HG03025 (cell line): ENCODE measurements at regions not wholly inside any gene's neighbourhood (a gene's known extent, or its start where the extent isn't known, plus 50 kb on each side); places are given as distances from the start of the nearest gene placed in this dataset.
"Not testable (repeated sequence)": the region's sequence is repeated elsewhere in the genome, so short reads cannot be mapped to it uniquely, and the experiment has no call there.

Source experiments
- ATAC-seq: cut with Tn5 transposase; IDR thresholded peaks from one replicate; pipeline ENCODE4 v1.9.1; 2021; ENCODE audit warnings: mild to moderate bottlenecking, moderate library complexity; ENCODE audit not compliant: unreplicated experiment, low FRiP score

DNA sequence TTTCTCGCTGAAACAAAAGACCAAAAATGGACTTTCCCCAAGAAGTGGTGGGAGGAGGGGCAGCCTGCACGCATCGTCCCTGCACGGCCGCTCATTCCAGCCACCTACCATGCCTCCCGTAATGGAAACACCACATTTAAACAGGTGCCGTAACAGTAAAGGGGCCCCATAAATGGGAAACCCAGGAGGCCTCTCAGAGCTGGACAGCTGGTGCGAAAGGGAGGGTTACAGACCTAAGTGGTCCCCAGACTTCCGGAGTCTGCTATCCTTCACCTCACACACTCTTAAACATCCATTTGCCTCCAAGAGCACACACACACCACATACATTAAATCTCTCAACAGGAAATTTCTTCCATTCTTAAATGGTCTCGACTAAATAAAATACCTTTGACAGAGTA is 120.7 kb upstream of the SOD1 start:
- no peak for ATAC-seq

DNA sequence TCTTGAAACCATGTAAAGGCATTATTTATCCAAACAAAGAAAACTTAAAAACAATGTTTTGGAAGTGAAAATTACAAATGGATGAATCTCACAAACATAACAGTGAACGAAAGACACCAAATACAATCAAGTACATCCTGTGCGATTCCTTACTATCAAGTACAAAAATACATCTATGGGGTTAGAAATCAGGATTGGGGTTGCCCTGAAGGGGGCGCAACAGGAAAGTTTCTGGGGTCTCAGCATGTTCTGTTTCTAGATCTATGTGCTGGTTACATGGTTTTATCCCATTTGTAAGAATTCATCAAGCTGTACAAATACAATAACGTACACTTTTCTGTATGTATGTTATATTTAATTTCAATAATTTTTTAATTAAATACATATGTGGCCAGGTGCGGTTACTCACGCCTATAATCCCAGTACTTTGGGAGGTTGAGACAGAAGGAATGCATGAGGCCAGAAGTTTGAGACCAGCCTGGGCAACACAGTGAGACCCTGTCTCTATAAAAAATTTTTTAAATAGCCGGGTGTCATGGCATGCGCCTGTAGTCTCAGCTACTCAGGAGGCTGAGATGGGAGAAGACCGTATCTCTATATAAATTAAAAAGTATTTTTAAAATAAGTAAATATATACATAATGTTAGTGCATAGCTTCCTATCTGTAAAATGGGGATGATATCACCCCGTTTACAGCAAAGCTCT is 121.5 kb upstream of the SOD1 start:
- ATAC-seq, result no peak

DNA sequence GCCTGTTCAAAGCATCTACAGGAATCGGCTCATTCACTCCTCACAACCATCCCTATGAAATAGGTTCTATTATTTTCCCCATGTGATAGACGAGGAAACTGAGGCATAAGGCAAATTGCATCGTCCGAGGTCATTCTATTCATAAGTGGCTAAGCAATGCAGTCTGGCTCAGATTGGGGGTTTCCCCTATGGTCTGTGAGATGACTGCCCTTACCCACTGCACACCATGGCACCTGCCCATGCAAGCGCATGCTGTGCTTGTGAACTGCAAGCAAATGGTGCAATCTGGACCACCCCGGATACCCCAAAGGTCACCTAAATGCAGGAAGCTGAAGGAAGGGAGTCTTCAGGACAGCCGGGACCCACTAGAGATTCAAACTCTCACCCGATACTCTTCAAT is 123.4 kb upstream of the SOD1 start:
- no peak for ATAC-seq

DNA sequence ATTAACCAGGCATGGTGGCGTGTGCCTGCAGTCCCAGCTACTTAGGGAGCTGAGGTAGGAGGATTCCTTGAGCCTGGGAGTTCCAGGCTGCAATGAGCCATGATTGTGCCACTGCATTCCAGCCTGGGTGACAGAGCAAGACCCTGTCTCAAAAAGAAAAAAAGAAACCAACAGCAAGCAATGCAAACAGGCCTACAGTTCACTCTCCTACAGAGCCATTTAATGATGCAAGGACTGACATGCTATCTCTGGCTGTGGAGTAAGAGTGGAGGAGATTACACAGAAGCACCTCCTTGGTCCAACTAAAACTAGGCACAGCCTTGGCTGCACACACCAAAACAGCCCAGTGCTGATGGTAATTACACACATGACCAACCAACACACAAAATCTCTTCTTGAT is 127.5 kb upstream of the SOD1 start:
- no peak for ATAC-seq

DNA sequence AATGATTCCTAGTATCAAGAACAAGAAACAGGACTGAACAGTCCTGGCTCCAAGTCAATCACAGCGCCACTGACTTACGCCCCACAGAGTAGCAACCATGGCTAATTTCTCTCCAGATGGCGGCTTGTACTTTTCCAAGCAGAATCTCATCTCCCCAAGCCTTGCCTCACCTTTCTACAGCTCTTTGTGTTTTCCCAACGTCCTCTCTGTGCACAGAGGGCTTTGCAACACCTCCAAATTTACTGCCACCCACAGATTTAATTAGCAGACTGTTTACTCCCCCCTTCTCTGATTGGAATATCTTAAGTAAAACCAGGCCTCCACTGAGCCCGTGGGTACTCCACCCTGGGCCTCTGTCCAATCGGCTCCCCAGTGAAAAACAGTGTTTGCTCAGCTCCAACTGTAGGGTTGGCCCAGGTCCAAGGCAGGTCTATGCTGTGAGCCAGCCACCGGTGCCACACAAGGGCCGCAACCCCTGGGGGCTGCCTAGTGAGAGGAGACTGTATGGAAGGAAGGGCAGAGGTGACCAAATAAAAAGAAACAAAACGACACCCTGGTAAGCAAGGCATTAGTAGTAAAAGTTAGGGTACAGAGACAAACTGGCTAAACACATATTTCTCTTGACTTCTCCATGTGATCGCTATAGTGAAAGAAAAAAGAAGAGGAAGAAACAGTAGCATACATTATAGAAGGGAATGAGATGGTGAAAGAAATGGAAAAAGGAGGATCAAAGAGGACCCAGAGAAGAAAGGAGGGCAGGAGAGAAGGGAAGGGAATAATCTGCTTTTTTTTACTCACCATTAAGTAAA is 128.4 kb upstream of the SOD1 start:
- no peak for ATAC-seq

DNA sequence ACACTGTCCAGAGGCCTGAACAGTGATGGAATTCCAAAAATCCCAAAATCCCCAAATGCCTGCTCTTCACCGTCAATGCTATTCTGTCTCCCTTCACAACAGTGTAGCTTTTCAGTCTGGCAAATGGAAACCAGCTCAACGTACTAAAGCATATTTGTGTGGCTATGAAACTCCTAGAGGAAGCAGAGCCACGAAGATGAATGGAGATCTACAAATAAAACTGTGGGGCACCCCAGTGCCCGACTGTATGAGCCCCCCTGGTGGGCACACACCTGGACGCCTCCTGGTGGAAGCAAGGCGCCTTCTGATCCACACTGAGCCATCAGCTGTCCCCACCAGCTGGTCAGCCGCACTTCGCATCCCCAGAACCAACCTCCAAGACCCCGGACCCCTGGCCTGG is 129.1 kb upstream of the SOD1 start:
- ATAC-seq, result no peak

DNA sequence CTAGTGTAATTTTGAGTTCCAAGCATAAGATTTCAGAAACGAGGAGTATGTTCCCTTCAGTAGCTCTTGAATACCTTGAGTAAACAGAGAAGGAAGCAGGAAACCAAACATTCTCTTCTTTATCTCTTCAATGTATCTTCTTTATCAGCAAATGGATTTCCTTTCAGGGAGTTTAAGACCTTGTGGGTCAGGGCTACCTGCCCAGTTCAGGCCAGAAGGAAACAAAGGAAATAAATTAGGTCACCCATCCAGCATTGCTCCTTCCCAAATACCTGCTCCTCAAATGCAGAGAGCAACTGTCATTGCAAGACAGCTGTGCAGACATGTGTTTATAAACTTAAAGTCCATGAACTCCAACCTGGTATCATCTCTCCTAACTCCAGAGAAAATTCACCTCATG is 130.1 kb upstream of the SOD1 start:
- no peak for ATAC-seq

DNA sequence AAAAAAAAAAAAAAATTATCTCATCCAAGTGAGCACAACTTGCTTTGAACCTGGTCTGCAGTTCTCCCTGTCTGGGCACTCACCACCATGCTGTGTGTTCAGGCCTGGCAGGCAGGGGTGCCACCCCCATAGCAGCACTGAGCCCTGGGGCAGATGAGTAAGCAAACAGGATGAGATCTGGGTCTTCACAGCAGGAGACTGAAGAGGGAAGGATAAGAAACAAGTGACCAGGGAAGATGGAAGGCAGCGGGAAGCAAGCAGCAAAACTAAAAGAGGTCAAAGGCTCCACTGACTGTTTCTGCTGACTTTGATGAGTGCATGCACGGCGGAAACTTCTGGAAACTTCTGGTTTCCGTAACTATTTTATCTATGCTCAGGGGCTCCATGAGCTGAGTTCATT is 133.5 kb upstream of the SOD1 start:
- no peak for ATAC-seq

DNA sequence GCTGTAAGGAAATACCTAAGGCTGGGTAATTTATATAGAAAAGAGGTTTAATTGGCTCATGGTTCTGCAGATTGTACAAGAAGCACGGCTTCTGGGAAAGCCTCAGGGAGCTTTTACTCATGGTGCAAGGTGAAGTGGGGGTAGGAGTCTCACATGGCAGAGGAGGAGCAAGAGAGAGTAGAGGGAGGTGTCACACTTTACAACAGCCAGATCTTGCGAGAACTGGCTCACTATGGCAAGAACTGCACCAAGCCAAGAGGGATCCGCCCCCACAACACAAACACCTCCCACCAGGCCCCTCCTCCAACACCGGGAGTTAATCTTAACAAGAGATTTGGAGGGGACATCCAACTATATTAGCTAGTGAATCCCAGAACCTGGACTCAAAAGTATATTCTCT is 135.4 kb upstream of the SOD1 start:
- no peak for ATAC-seq

DNA sequence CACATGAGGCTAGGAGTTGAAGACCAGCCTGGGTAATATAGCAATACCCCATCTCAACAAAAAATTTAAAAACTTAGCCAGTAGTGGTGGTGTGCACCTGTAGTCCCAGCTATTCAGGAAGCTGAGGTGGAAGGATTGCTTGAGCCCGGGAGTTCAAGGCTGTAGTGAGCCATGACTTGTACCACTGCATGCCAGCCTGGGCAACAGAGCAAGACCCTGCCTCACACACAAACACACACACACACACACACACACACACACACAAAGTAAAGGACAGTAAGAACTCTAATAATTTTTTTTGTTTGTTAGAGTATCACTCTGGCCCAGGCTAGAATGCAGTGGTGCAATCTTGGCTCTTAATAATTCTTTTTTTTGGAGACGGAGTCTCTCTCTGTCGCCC is 138.0 kb upstream of the SOD1 start:
- no peak for ATAC-seq

DNA sequence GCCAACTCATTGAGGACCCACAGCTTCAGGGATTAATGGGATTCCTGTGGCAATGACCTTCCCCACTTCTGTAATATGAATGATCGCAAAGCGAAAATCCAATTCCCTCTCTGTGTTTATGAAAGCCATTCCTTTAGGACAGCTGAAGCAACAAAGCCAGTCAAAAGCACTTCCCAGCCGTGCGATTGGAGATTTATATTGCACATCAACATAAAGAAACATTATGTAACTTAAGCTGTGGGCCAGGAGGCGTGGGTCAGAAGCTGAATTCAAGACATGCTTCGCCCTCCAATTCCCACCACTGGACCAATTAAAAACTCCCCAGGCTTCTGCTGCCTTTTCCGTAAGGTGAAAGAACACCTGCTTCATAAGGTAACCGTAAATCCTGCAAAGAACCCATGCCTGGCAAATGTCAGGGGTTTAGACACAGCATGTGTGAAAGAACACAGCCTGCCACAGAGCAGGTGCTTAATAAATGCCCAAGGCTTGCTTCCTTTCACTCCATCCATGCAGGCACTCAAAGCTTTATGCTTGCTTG is 138.9 kb upstream of the SOD1 start:
- no peak for ATAC-seq

DNA sequence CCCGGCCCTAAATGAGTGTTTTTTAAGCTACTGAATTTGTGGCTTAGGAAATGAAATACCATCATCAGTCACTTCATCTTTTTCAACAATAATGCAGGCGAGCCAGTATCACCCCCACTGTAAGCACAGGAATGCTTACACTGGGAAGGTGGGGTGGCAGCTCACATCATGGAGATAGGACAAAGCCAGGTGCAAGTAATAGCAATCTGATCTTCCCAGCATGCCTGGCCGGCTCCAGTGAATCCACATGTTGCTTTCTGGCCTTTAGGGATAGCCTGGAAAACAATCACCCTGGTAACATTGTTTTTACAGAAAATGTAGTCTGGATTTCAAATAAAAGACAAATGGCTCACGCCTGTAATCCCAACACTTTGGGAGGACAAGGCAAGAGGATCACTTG is 140.9 kb upstream of the SOD1 start:
- no peak for ATAC-seq

DNA sequence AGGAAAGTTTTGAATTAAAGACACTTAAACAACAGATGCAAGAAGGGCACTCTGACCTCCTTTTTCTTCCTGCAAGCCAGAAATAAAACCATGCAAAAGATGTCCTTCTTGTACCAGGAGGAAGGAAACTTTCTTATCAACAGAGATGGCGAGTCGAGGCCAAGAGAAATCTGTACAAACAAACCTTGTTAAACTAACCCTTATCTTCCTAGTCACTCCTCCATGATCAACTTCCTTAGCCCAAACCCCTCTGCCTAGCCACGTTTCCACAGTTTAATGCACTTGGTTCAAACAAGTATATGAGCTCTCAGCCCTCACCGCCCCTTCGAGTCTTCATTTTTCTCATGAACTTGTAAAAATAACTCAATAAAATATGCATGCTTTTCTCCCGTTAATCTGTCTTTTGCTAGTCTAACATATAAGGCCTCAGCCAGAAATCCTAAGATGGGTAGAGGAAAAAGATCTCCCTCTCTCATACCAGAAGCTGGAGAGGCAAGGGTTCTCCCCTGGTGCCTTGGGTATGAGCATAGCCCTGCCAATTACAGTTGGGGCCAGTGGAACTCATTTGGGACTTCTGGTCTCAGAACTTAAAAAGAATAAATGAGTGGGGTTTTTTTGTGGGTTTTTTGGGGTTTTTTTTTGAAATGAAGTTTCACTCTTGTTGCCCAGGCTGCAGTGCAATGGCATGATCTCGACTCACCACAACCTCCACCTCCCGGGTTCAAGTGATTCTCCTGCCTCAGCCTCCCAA is 141.7 kb upstream of the SOD1 start:
- no peak for ATAC-seq

DNA sequence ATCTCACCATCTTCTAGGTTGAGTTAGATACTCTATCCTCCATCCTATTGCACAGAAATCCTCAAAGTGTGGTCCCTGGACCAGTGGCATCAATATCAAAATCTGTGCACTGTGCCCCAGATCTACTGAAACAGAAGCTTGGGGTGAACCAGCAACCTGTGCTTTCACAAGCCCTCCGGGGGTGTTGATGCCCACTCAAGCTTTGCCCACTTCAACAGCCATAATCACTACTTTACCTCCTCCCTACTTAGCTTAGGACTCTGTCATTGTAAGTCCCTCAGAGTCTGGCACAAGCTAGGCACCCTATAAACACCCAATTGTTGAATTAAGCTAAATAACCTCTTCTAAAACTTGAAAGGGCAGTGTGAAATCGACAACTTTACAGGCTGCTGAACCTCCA is 144.2 kb upstream of the SOD1 start:
- no peak for ATAC-seq

DNA sequence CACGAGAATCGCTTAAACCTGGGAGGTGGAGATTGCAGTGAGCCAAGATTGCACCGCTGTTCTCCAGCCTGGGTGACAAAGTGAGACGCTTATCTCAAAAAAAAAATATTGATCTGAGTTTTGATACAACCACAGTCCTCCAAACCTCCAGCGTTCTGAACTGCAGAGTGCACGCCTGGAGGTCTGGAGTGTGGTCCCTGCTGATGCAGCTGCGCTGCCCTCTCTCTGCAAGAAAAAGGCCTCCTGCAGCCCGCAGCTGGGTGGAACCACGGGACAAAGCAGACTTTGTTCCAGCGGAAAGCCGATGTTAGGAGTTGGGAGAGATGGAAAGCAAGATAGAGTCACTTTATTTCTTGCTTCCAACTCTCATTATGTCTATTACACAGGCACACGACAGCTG is 144.9 kb upstream of the SOD1 start:
- ATAC-seq, result no peak

DNA sequence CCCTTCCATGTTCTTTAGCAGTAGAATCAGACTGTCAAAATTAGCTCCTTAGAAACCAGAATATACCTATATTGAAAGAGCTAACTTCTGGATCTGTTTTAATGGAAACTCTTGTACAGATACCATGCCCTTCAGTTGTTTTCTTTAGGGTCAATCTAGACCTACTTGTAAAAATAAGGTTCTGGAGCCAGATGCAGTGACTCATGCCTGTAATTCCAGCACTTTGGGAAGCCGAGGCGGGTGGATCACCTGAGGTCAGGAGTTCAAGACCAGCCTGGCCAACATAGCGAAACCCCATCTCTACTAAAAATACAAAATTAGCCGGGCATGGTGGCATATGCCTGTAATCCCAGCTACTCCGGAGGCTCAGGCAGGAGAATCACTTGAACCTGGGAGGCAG is 146.0 kb upstream of the SOD1 start:
- not testable (repeated sequence) for ATAC-seq

DNA sequence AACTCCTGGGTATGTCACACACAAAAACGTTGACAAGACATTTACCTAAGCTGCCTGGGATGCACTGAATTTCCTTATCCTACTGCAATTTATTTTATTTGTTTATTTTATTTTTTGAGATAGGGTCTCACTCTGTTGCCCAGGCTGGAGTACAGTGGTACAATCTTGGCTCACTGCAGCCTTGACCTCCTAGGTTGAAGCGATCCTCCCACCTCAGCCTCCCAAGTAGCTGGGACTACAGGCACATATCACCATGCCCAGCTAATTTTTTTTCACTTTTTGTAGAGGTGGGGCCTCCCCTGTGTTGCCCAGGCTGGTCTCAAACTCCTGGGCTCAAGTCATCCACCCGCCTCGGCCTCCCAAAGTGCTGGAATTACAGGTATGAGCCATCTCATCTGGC is 147.5 kb upstream of the SOD1 start:
- ATAC-seq, result not testable (repeated sequence)

DNA sequence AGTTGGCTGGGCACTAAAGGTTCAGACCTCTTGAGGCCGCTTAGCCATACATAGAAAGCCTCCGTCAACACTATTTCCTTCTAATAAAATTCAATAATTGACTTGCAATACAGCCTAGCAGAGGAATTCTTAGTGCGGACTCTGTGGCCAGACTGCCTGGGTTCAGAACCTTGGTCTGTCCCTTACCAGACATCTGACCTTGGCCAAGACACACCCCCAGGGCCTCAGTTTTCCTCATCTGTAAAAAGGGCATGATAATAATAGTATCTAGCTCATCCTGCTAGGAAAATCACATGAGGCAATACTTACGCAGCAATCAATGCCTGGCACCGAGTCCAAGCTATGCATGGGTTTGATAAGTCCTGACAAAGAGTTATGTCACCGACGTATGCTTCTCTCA is 148.2 kb upstream of the SOD1 start:
- no peak for ATAC-seq

DNA sequence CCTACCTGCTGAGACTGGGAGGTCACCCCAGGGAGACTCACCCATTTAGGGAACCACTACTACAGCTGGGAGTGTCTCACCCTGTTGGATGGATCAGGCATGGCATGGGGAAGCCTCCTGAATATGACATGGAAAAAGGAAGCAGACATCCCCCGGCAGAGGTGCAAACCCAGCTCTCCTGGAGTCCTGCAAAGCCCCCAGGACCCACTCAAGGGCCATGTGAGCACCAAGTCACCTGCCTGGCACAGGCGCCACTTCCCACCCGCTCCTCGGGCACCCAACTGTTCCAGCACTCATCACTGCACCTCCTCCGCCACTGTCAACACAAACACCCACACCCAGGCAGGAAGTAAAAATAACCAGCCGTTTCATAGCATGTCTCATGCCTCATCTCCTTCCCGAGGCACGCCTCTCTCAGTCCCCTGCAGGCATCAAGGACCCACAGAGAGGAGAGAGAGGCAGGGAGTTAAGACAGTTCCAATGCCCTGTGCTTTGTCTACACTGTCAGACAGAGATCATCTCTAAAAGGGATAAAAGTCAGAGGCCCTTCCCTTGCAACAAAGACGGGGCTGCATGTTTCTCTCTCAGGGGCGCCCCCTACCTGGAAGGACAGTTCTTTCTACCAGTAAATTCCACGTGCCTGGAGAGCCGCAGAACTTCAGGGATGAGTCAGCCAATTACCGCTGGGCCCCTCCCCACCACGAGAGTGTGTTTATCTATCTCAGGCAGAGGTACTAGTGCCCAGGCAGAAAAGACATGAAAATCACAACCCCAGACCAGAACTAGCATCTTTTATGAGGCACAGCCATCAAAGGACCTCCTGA is 150.1 kb upstream of the SOD1 start:
- no peak for ATAC-seq

DNA sequence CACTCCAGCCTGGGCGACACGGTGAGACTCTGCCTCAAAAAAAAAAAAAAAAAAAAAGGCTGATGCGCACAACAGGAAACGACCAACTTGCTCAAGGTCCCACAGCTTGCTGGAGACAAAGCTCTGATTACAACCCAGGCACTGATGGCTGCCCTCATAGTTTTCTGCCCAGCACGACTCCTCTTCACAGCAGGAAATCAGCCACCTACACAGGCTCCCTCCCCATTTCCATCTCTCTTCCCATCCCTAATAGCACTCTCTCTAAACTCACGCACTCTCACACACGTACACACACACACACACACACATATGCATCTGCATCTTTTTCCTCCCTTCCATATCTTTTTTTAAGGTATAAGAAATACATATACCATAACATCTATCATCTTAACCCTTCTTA is 153.5 kb upstream of the SOD1 start:
- ATAC-seq, result no peak
